ENCODE measurements at regions not wholly inside any gene's neighbourhood (a gene's known extent, or its start where the extent isn't known, plus 50 kb on each side); places are given as distances from the start of the nearest gene placed in this dataset.

DNA sequence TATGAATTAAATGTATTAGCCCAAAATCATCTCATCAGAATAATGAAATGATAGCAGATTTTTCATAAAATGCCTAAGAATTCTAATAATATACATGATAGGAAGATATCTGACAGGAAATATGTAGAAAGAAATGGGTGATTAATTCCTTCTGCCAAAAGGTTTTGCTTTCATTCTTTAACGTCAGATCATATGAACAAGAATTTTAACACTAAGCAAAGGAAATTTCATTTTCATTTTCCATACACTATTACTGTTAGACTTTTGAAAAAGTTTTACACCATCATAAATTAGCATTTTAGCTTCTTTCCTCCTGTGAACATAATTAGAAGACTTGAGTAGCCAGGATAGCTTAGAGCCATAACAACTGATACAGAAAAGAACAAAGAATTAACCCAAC, 1099.9 kb downstream of the NSUN3 start:
- intact Hi-C loops (cut with DNase I; ENCODE audit: low total_unique reads): no loop called here
- no peak overlapping the region for H3K27ac ChIP-seq
- H3K4me3 ChIP-seq: no peak overlapping the region
- no peaks in the 10 kb centered on the region for H3K36me3 ChIP-seq
- peaks cover 0 to 11% (median 5%) of the 10 kb centered on the region in 4 donors for H3K9me3 ChIP-seq
- no peak for DNase-seq
- no peaks in the 10 kb centered on the region for H3K27me3 ChIP-seq
- TF ChIP-seq POLR2AphosphoS5 (IDR thresholded peaks at IDR 0.05): no peak
- no peak for TF ChIP-seq POLR2A (IDR thresholded peaks at IDR 0.05)
- TF ChIP-seq CTCF (IDR thresholded peaks at IDR 0.05): no peak
- TF ChIP-seq EP300 (IDR thresholded peaks at IDR 0.05): no peak
- 31 to 76% (median 51%) methylated on average over 1 of the region's 1 CpG for WGBS, 5 donors
- no peaks in the 10 kb centered on the region for H3K4me1 ChIP-seq

DNA sequence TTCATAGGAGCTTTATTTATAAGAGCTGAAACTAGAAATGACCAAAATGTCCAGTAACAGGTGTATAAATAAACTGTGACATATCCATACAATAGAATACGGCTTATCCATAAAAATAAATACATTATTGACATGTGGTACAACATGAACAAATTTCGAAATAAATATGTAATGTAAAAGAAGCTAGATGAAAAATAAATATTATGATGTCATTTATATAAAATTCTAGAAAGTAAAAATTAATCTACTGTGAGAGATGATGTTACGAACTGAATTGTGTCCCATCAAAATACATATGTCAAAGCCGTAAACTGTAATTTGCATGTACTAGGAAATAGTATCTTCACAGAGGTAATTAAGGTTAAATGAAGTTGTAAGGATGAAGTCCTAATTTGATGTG, 1104.9 kb downstream of the NSUN3 start:
- intact Hi-C loops (cut with DNase I; ENCODE audit: low total_unique reads): no loop called here
- Histone ChIP-seq H3K4me1 (no peaks in the 10 kb centered on the region), H3K27me3 (no peaks in the 10 kb centered on the region), H3K4me3 (no peak overlapping the region), H3K27ac (no peak overlapping the region), H3K9me3 (no peaks in the 10 kb centered on the region), H3K36me3 (no peaks in the 10 kb centered on the region)
- TF ChIP-seq EP300 (IDR thresholded peaks at IDR 0.05) (no peak), POLR2AphosphoS5 (IDR thresholded peaks at IDR 0.05) (no peak)
- no peak for DNase-seq
- 82 to 86% (median 85%) methylated on average over 4 of the region's 4 CpGs for WGBS, 5 donors

- no peak for DNase-seq
- WGBS, 5 donors: 83 to 93% (median 90%) methylated on average over 7 of the region's 7 CpGs
- Histone ChIP-seq H3K4me1 (no peaks in the 10 kb centered on the region), H3K27ac (no peak overlapping the region), H3K4me3 (no peak overlapping the region), H3K9me3 (no peaks in the 10 kb centered on the region), H3K27me3 (no peaks in the 10 kb centered on the region), H3K36me3 (no peaks in the 10 kb centered on the region)
- TF ChIP-seq POLR2AphosphoS5 (IDR thresholded peaks at IDR 0.05): no peak
- no peak for TF ChIP-seq EP300 (IDR thresholded peaks at IDR 0.05)
- TF ChIP-seq CTCF (IDR thresholded peaks at IDR 0.05): no peak
- no peak for TF ChIP-seq POLR2A (IDR thresholded peaks at IDR 0.05)
- intact Hi-C loops (cut with DNase I; ENCODE audit: low total_unique reads): no loop called here
These were observed 1105.7 kb downstream of the NSUN3 start for GRCh38 chr3:95168526-95168925.

- H3K4me3 ChIP-seq: no peak overlapping the region
- H3K9me3 ChIP-seq: no peaks in the 10 kb centered on the region
- no peak overlapping the region for H3K27ac ChIP-seq
- no peaks in the 10 kb centered on the region for H3K36me3 ChIP-seq
- H3K4me1 ChIP-seq: no peaks in the 10 kb centered on the region
- TF ChIP-seq CTCF (IDR thresholded peaks at IDR 0.05) (no peak), POLR2A (IDR thresholded peaks at IDR 0.05) (no peak), EP300 (IDR thresholded peaks at IDR 0.05) (no peak), POLR2AphosphoS5 (IDR thresholded peaks at IDR 0.05) (no peak)
- no peaks in the 10 kb centered on the region for H3K27me3 ChIP-seq
- intact Hi-C loops (cut with DNase I; ENCODE audit: low total_unique reads): no loop called here
- 29 to 54% (median 43%) methylated on average over 3 of the region's 3 CpGs for WGBS, 5 donors
- DNase-seq: peak in 1 of 2 donors; percentile 21
These were observed 1109.5 kb downstream of the NSUN3 start for GRCh38 chr3:95172164-95172943.

DNA sequence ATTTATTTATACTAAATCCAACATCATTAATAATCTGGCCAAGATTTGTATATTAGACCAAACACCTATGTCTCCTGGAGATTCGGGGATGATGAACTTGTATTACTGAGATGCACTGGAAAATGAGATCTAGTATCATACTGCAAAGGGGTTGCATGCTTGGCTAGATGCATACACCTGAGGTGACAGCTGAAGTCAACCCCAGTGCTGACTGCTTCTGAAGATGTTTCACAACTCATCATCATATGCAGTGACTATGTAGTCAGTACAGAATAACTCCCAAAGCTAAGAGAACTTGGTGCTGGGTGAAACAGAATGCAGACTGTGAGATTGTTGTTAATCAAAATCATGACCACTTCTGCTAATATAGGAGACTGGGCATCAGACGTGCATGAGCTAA, 1114.2 kb downstream of the NSUN3 start:
- Histone ChIP-seq H3K27me3 (no peaks in the 10 kb centered on the region), H3K4me1 (no peaks in the 10 kb centered on the region), H3K4me3 (no peak overlapping the region), H3K9me3 (no peaks in the 10 kb centered on the region), H3K27ac (no peak overlapping the region), H3K36me3 (no peaks in the 10 kb centered on the region)
- TF ChIP-seq EP300 (IDR thresholded peaks at IDR 0.05) (no peak), CTCF (IDR thresholded peaks at IDR 0.05) (no peak), POLR2A (IDR thresholded peaks at IDR 0.05) (no peak), POLR2AphosphoS5 (IDR thresholded peaks at IDR 0.05) (no peak)
- 65 to 76% (median 68%) methylated on average over 2 of the region's 2 CpGs for WGBS, 5 donors
- no peak for DNase-seq
- intact Hi-C loops (cut with DNase I; ENCODE audit: low total_unique reads): no loop called here

Data from stomach (tissue), 8 donors.